Karpas-422 (cell line): ENCODE measurements at regions not wholly inside any gene's neighbourhood (a gene's known extent, or its start where the extent isn't known, plus 50 kb on each side); places are given as distances from the start of the nearest gene placed in this dataset.

Experiments used
- DNase-seq: peaks from one replicate; pipeline ENCODE4 v3.0.0-alpha.2; 2015
- H2AFZ ChIP-seq: fragments of 200-600 bp; sonication (generic); 2 replicates; pipeline ENCODE4 v1.6.1; 2014; ENCODE audit warnings: antibody characterized with exemption, low read length, mixed read lengths
- H3K27ac ChIP-seq: fragments of 200-600 bp; sonication (generic); 2 replicates; pipeline ENCODE4 v1.5.1; 2014; ENCODE audit warnings: mild to moderate bottlenecking, low read length, moderate library complexity
- H3K27me3 ChIP-seq: fragments of 200-600 bp; sonication (generic); 2 replicates; pipeline ENCODE4 v1.6.1; 2014; ENCODE audit warnings: low read length, mixed read lengths
- H3K36me3 ChIP-seq: fragments of 200-600 bp; sonication (generic); 2 replicates; pipeline ENCODE4 v1.6.1; 2014; ENCODE audit warnings: low read length, mixed read lengths; ENCODE audit not compliant: insufficient read depth
- H3K4me1 ChIP-seq: fragments of 200-600 bp; sonication (generic); 2 replicates; pipeline ENCODE4 v1.6.1; 2014; ENCODE audit warnings: mild to moderate bottlenecking, low read length, mixed read lengths
- H3K4me2 ChIP-seq: fragments of 200-600 bp; sonication (generic); 2 replicates; pipeline ENCODE4 v1.6.1; 2014; ENCODE audit warnings: low read length, low read depth, mild to moderate bottlenecking; ENCODE audit not compliant: poor library complexity, severe bottlenecking
- H3K4me3 ChIP-seq: fragments of 200-600 bp; sonication (generic); 2 replicates; pipeline ENCODE4 v1.5.1; 2014; ENCODE audit warnings: mild to moderate bottlenecking, antibody characterized with exemption, low read length, mixed read lengths
- H3K79me2 ChIP-seq: fragments of 200-600 bp; sonication (generic); 2 replicates; pipeline ENCODE4 v1.6.1; 2014; ENCODE audit warnings: mild to moderate bottlenecking, low read length, mixed read lengths
- H3K9ac ChIP-seq: fragments of 200-600 bp; sonication (generic); 2 replicates; pipeline ENCODE4 v1.6.0; 2014; ENCODE audit warnings: low read length
- H3K9me2 ChIP-seq: fragments of 200-600 bp; sonication (generic), shearing (Covaris generic); replicated peaks from 2 replicates; pipeline ENCODE4 v1.6.0; 2014; ENCODE audit warnings: mild to moderate bottlenecking, low read length, moderate library complexity; ENCODE audit not compliant: insufficient read depth
- H3K9me3 ChIP-seq: fragments of 300-700, 200-600 bp; sonication (generic); 2 replicates; pipeline ENCODE4 v1.6.1; 2014; ENCODE audit warnings: low read length, mixed read lengths
- H4K20me1 ChIP-seq: fragments of 200-600 bp; sonication (generic); 2 replicates; pipeline ENCODE4 v1.6.1; 2014; ENCODE audit warnings: mild to moderate bottlenecking, antibody characterized with exemption, low read length, low read depth; ENCODE audit not compliant: insufficient read depth

GRCh38 chr5:167684251-167684650 is 607.2 kb upstream of the WWC1 start:
- Histone ChIP-seq H3K9me3 (no peaks in the 10 kb centered on the region), H4K20me1 (no peaks in the 10 kb centered on the region), H3K9ac (no peak overlapping the region), H3K9me2 (no peaks in the 10 kb centered on the region), H3K27ac (no peak overlapping the region), H3K36me3 (no peaks in the 10 kb centered on the region), H3K27me3 (no peaks in the 10 kb centered on the region), H3K4me2 (no peak overlapping the region), H3K4me1 (no peaks in the 10 kb centered on the region), H2AFZ (no peak overlapping the region), H3K79me2 (no peaks in the 10 kb centered on the region), H3K4me3 (no peak overlapping the region)
- no peak for DNase-seq

- Histone ChIP-seq H3K9me2 (no peaks in the 10 kb centered on the region), H2AFZ (no peak overlapping the region), H3K27ac (no peak overlapping the region), H3K79me2 (no peaks in the 10 kb centered on the region), H3K9ac (no peak overlapping the region), H3K4me2 (no peak overlapping the region), H3K27me3 (no peaks in the 10 kb centered on the region), H3K9me3 (no peaks in the 10 kb centered on the region), H3K4me1 (no peaks in the 10 kb centered on the region), H3K4me3 (no peak overlapping the region), H4K20me1 (no peaks in the 10 kb centered on the region), H3K36me3 (no peaks in the 10 kb centered on the region)
- no peak for DNase-seq
Measured at GRCh38 chr5:167688341-167689130, 602.9 kb upstream of the WWC1 start.

- Histone ChIP-seq H3K4me1 (no peaks in the 10 kb centered on the region), H3K9me3 (no peaks in the 10 kb centered on the region), H3K9ac (no peak overlapping the region), H3K79me2 (no peaks in the 10 kb centered on the region), H3K4me3 (no peak overlapping the region), H3K9me2 (no peaks in the 10 kb centered on the region), H4K20me1 (no peaks in the 10 kb centered on the region), H3K4me2 (no peak overlapping the region), H2AFZ (no peak overlapping the region), H3K27ac (no peak overlapping the region), H3K27me3 (no peaks in the 10 kb centered on the region), H3K36me3 (no peaks in the 10 kb centered on the region)
- no peak for DNase-seq
Measured at GRCh38 chr5:167694325-167695147, 596.9 kb upstream of the WWC1 start.

GRCh38 chr5:167696558-167697314 is 594.7 kb upstream of the WWC1 start:
- H3K27ac ChIP-seq: no peak overlapping the region
- no peak for DNase-seq

GRCh38 chr5:167699432-167699831 is 592.0 kb upstream of the WWC1 start:
- Histone ChIP-seq H3K36me3 (no peaks in the 10 kb centered on the region), H3K27me3 (no peaks in the 10 kb centered on the region), H3K79me2 (no peaks in the 10 kb centered on the region), H4K20me1 (no peaks in the 10 kb centered on the region), H3K9me2 (no peaks in the 10 kb centered on the region), H3K9me3 (no peaks in the 10 kb centered on the region), H2AFZ (no peak overlapping the region), H3K4me2 (no peak overlapping the region), H3K27ac (no peak overlapping the region), H3K4me1 (no peaks in the 10 kb centered on the region), H3K4me3 (no peak overlapping the region), H3K9ac (no peak overlapping the region)
- DNase-seq: no peak

More at GRCh38 chr5:167696558-167697314, 594.7 kb upstream of the WWC1 start:
- no peaks in the 10 kb centered on the region for H3K27me3 ChIP-seq
- no peak overlapping the region; the same call in 1 of the 2 replicates for H2AFZ ChIP-seq
- H4K20me1 ChIP-seq: no peaks in the 10 kb centered on the region
- H3K36me3 ChIP-seq: no peaks in the 10 kb centered on the region
- no peak overlapping the region for H3K4me2 ChIP-seq
- H3K9me2 ChIP-seq: no peaks in the 10 kb centered on the region
- no peak overlapping the region for H3K4me3 ChIP-seq
- H3K4me1 ChIP-seq: no peaks in the 10 kb centered on the region
- no peak overlapping the region for H3K9ac ChIP-seq
- H3K79me2 ChIP-seq: no peaks in the 10 kb centered on the region
- no peaks in the 10 kb centered on the region for H3K9me3 ChIP-seq

GRCh38 chr5:167701051-167701450 is 590.4 kb upstream of the WWC1 start:
- no peak overlapping the region for H3K4me2 ChIP-seq
- H3K9me2 ChIP-seq: no peaks in the 10 kb centered on the region
- no peak overlapping the region for H3K9ac ChIP-seq
- H4K20me1 ChIP-seq: no peaks in the 10 kb centered on the region
- H3K4me1 ChIP-seq: no peaks in the 10 kb centered on the region
- H3K4me3 ChIP-seq: no peak overlapping the region
- no peak overlapping the region for H3K27ac ChIP-seq
- no peaks in the 10 kb centered on the region for H3K27me3 ChIP-seq
- no peak overlapping the region for H2AFZ ChIP-seq
- DNase-seq: no peak
- no peaks in the 10 kb centered on the region for H3K36me3 ChIP-seq
- H3K79me2 ChIP-seq: no peaks in the 10 kb centered on the region
- no peaks in the 10 kb centered on the region for H3K9me3 ChIP-seq

- Histone ChIP-seq H3K27me3 (no peaks in the 10 kb centered on the region), H4K20me1 (no peaks in the 10 kb centered on the region), H3K36me3 (no peaks in the 10 kb centered on the region), H3K79me2 (no peaks in the 10 kb centered on the region), H3K4me1 (no peaks in the 10 kb centered on the region), H3K9ac (no peak overlapping the region), H3K9me2 (no peaks in the 10 kb centered on the region), H3K4me2 (no peak overlapping the region), H3K9me3 (no peaks in the 10 kb centered on the region), H3K4me3 (no peak overlapping the region), H2AFZ (no peak overlapping the region), H3K27ac (no peak overlapping the region)
- DNase-seq: no peak
Measured at GRCh38 chr5:167702014-167702413, 589.4 kb upstream of the WWC1 start.

- H3K9ac ChIP-seq: no peak overlapping the region
- no peak overlapping the region for H3K4me3 ChIP-seq
- H3K36me3 ChIP-seq: no peaks in the 10 kb centered on the region
Measured at GRCh38 chr5:167708449-167708848, 583.0 kb upstream of the WWC1 start.

More at GRCh38 chr5:167708449-167708848, 583.0 kb upstream of the WWC1 start:
- Histone ChIP-seq H4K20me1 (no peaks in the 10 kb centered on the region), H3K4me1 (no peaks in the 10 kb centered on the region), H3K27ac (no peak overlapping the region), H2AFZ (no peak overlapping the region), H3K4me2 (no peak overlapping the region), H3K79me2 (no peaks in the 10 kb centered on the region), H3K9me3 (no peaks in the 10 kb centered on the region), H3K27me3 (no peaks in the 10 kb centered on the region; the same call in 1 of the 2 replicates), H3K9me2 (no peaks in the 10 kb centered on the region; the same call in 1 of the 2 replicates)
- DNase-seq: no peak
